PC-3 (cell line): ENCODE measurements at regions not wholly inside any gene's neighbourhood (a gene's known extent, or its start where the extent isn't known, plus 50 kb on each side); places are given as distances from the start of the nearest gene placed in this dataset.
A peak's percentile ranks its signal among the peaks of the same experiment; 100 is the strongest.
"Not testable (repeated sequence)": the region's sequence is repeated elsewhere in the genome, so short reads cannot be mapped to it uniquely, and the experiment has no call there.

Source experiments
- ATAC-seq: fragments of 200-7000 bp; cut with Tn5 transposase; 2 replicates; pipeline ENCODE4 v1.9.1; 2020; ENCODE audit warnings: mild to moderate bottlenecking, moderate library complexity
- BruUV-seq: library from RNA; stranded (reverse); fragments of 400-500 nt; replicated peaks from 2 replicates; lab custom pipeline; 2021; lab: Mats Ljungman, UMichigan
- CTCF ChIA-PET: fragments of 300-600 bp; sonication (Branson Sonifier 250); formaldehyde crosslinking; loops from one replicate; lab custom pipeline; 2022; ENCODE audit warnings: antibody characterized with exemption; lab: Charles Lee
- POLR2A ChIA-PET: fragments of 300-600 bp; sonication (Branson Sonifier 250); formaldehyde crosslinking; loops from one replicate; lab custom pipeline; 2022; ENCODE audit warnings: antibody characterized with exemption; ENCODE audit not compliant: unreplicated experiment; lab: Charles Lee
- DNase-seq: peaks from one replicate; pipeline ENCODE4 v3.0.0-alpha.2; 2015
- H2AFZ ChIP-seq: fragments of 300-600 bp; sonication (generic); 2 replicates; pipeline ENCODE4 v1.6.0; 2016; ENCODE audit warnings: antibody characterized with exemption, low read length
- H3F3A ChIP-seq: fragments of 300-600 bp; sonication (generic); one replicate; pipeline ENCODE4 v1.6.0; 2017; ENCODE audit warnings: antibody characterized with exemption, low read length, control low read depth, mild to moderate bottlenecking; ENCODE audit not compliant: unreplicated experiment
- H3K27ac ChIP-seq: fragments of 300-600 bp; sonication (generic); 2 replicates; pipeline ENCODE4 v1.5.1; 2016; ENCODE audit warnings: mild to moderate bottlenecking, low read length
- H3K27me3 ChIP-seq: fragments of 300-600 bp; sonication (generic); 2 replicates; pipeline ENCODE4 v1.6.1; 2016; ENCODE audit warnings: low read length, mixed read lengths
- H3K36me3 ChIP-seq: fragments of 300-600 bp; sonication (generic); 2 replicates; pipeline ENCODE4 v1.6.1; 2016; ENCODE audit warnings: low read depth, mixed run types, low read length, mixed read lengths
- H3K4me1 ChIP-seq: fragments of 300-600 bp; sonication (generic); 2 replicates; pipeline ENCODE4 v1.5.1; 2016; ENCODE audit warnings: low read length; ENCODE audit not compliant: insufficient read depth
- H3K4me2 ChIP-seq: fragments of 300-600 bp; sonication (generic); 2 replicates; pipeline ENCODE4 v1.6.0; 2016; ENCODE audit warnings: low read length
- H3K4me3 ChIP-seq: fragments of 300-600 bp; sonication (generic); 2 replicates; pipeline ENCODE4 v1.5.1; 2016; ENCODE audit warnings: mild to moderate bottlenecking, low read length, mixed read lengths
- H3K79me2 ChIP-seq: fragments of 300-600 bp; sonication (generic); 2 replicates; pipeline ENCODE4 v1.6.1; 2017; ENCODE audit warnings: low read length, mixed read lengths
- H3K9ac ChIP-seq: fragments of 300-600 bp; sonication (generic); 2 replicates; pipeline ENCODE4 v1.6.0; 2016; ENCODE audit warnings: mild to moderate bottlenecking, low read length
- H3K9me2 ChIP-seq: fragments of 300-600 bp; sonication (generic); replicated peaks from 2 replicates; pipeline ENCODE4 v1.6.1; 2016; ENCODE audit warnings: mixed run types, low read length, mixed read lengths
- H3K9me3 ChIP-seq: fragments of 300-600 bp; sonication (generic); 2 replicates; pipeline ENCODE4 v1.6.1; 2016; ENCODE audit warnings: low read length, mixed read lengths
- H4K20me1 ChIP-seq: fragments of 300-600 bp; sonication (generic); 2 replicates; pipeline ENCODE4 v1.6.1; 2016; ENCODE audit warnings: low read length, mixed read lengths
- intact Hi-C: fragments of 100-400 bp; cut with micrococcal nuclease; formaldehyde crosslinking; loops from 2 replicates; pipeline ENCODE4 v1.9.0; 2023

- H4K20me1 ChIP-seq, DNase-seq, H3K9me3 ChIP-seq, intact Hi-C loops, H3F3A ChIP-seq, H3K27me3 ChIP-seq, H3K9ac ChIP-seq, H3K4me1 ChIP-seq, CTCF ChIA-PET, H3K27ac ChIP-seq, BruUV-seq, POLR2A ChIA-PET, H3K79me2 ChIP-seq, H3K4me2 ChIP-seq, H3K36me3 ChIP-seq, H3K9me2 ChIP-seq, H2AFZ ChIP-seq, H3K4me3 ChIP-seq: not testable (repeated sequence)
- peak; percentile 10; the same call in 1 of the 2 replicates for ATAC-seq
Measured at GRCh38 chr2:110338277-110339003, 126.1 kb upstream of the MTLN start.

DNA sequence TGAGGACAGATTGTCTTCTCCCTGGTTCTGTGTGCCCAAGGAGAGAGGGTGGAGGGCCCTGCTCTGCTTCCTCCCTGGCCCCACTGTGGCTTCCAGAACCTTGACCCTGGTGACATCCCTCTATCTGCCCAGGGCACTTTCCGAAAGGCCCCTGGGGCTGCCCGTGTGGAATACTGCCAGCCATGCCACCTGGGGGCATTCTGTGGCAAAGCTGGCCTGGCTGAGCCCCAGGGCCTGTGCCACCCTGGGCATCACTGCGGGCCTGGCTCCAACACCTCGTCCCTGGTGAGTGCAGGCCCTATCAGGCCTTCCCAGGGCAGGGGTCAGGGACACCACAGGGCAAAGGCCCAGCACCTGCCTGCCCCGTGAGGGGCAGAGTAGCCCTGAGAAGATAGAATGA lies 123.7 kb upstream of the MTLN start:
- ATAC-seq, H3K9me3 ChIP-seq, H4K20me1 ChIP-seq, H3K79me2 ChIP-seq, CTCF ChIA-PET, POLR2A ChIA-PET, H3K4me2 ChIP-seq, H3K4me3 ChIP-seq, H3F3A ChIP-seq, H3K27me3 ChIP-seq, DNase-seq, BruUV-seq, H3K36me3 ChIP-seq, H2AFZ ChIP-seq, H3K27ac ChIP-seq, H3K4me1 ChIP-seq, H3K9ac ChIP-seq, H3K9me2 ChIP-seq, intact Hi-C loops: not testable (repeated sequence)

GRCh38 chr2:110335415-110336049 lies 123.2 kb upstream of the MTLN start:
- H3K9me2 ChIP-seq, H3K9me3 ChIP-seq, H3K27me3 ChIP-seq, H3K4me2 ChIP-seq, CTCF ChIA-PET, H3K4me3 ChIP-seq, H3F3A ChIP-seq, H3K4me1 ChIP-seq, H3K36me3 ChIP-seq, H3K79me2 ChIP-seq, ATAC-seq, DNase-seq, POLR2A ChIA-PET, H4K20me1 ChIP-seq, BruUV-seq, H3K9ac ChIP-seq, H2AFZ ChIP-seq, intact Hi-C loops, H3K27ac ChIP-seq: not testable (repeated sequence)

- H3K4me1 ChIP-seq, H4K20me1 ChIP-seq, H2AFZ ChIP-seq, H3K4me2 ChIP-seq, H3K79me2 ChIP-seq, DNase-seq, CTCF ChIA-PET, intact Hi-C loops, H3K9me2 ChIP-seq, H3K9me3 ChIP-seq, ATAC-seq, H3K36me3 ChIP-seq, H3K4me3 ChIP-seq, POLR2A ChIA-PET, H3K9ac ChIP-seq, BruUV-seq, H3F3A ChIP-seq, H3K27ac ChIP-seq, H3K27me3 ChIP-seq: not testable (repeated sequence)
Measured at GRCh38 chr2:110333114-110334095, 121.1 kb upstream of the MTLN start.

GRCh38 chr2:110331625-110332024 lies 119.3 kb upstream of the MTLN start:
- H3K36me3 ChIP-seq, H3K9ac ChIP-seq, H3K27ac ChIP-seq, H3K4me3 ChIP-seq, ATAC-seq, POLR2A ChIA-PET, H4K20me1 ChIP-seq, intact Hi-C loops, H2AFZ ChIP-seq, H3K9me2 ChIP-seq, DNase-seq, CTCF ChIA-PET, H3K27me3 ChIP-seq, H3K9me3 ChIP-seq, BruUV-seq, H3K4me1 ChIP-seq, H3K79me2 ChIP-seq, H3F3A ChIP-seq, H3K4me2 ChIP-seq: not testable (repeated sequence)

DNA sequence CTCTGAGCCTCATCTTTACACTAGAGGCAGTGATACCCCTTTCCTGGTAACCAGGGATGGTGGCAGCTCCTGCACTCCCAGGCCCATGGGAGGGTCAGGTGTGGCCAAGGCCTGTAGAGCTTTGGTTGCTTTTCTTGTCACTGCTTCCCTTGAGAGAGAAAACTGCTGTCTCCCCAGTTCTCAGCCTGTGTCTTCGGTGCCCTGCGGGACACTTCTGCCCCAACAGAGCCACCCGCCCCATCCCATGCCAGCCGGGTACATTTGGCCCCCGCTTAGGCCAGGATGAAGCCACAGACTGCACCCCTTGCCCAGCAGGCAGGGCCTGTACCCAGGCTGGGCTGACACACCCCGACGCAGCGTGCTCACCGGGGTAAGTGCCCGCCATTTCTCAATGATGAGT lies 117.4 kb upstream of the MTLN start:
- H3K9me3 ChIP-seq, H2AFZ ChIP-seq, ATAC-seq, H3K4me2 ChIP-seq, H3K9ac ChIP-seq, DNase-seq, BruUV-seq, H3K4me1 ChIP-seq, intact Hi-C loops, H3K36me3 ChIP-seq, H3K4me3 ChIP-seq, H3F3A ChIP-seq, H3K27ac ChIP-seq, CTCF ChIA-PET, H3K27me3 ChIP-seq, POLR2A ChIA-PET, H3K79me2 ChIP-seq, H4K20me1 ChIP-seq, H3K9me2 ChIP-seq: not testable (repeated sequence)
